SK-N-SH treated with all-trans-retinoic acid at 6 μM for 48 hours (cell line): ENCODE measurements at regions not wholly inside any gene's neighbourhood (a gene's known extent, or its start where the extent isn't known, plus 50 kb on each side); places are given as distances from the start of the nearest gene placed in this dataset.

Experiments
- ATAC-seq: fragments of 200-7000 bp; cut with Tn5 transposase; 3 replicates; pipeline ENCODE4 v1.9.1; 2020; ENCODE audit warnings: mild to moderate bottlenecking, moderate library complexity
- ARNTL ChIP-seq: fragments of 450-650 bp; formaldehyde crosslinking; IDR thresholded peaks from 2 replicates; pipeline ENCODE4 v1.5.0; 2020; ENCODE audit warnings: low read depth, mild to moderate bottlenecking, moderate library complexity, borderline replicate concordance
- BACH2 ChIP-seq: fragments of 250-450 bp; sonication (Bioruptor Pico); IDR thresholded peaks from 2 replicates; pipeline ENCODE4 v1.9.0; 2021; ENCODE audit warnings: mild to moderate bottlenecking, borderline replicate concordance
- CSDC2 ChIP-seq: fragments of 250-450 bp; sonication (Bioruptor Pico); IDR thresholded peaks from 2 replicates; pipeline ENCODE4 v1.5.0; 2020; ENCODE audit warnings: mild to moderate bottlenecking, moderate library complexity
- CSRNP3 ChIP-seq: fragments of 250-450 bp; sonication (Bioruptor Pico); IDR thresholded peaks from 2 replicates; pipeline ENCODE4 v1.5.1; 2021; ENCODE audit warnings: mild to moderate bottlenecking, moderate library complexity
- ESRRG ChIP-seq: fragments of 250-450 bp; sonication (Bioruptor Pico); IDR thresholded peaks from 2 replicates; pipeline ENCODE4 v1.6.1; 2021; ENCODE audit warnings: mild to moderate bottlenecking
- GLIS3 ChIP-seq: fragments of 250-450 bp; sonication (Bioruptor Pico); IDR thresholded peaks from 2 replicates; pipeline ENCODE4 v1.5.0; 2020; ENCODE audit warnings: mild to moderate bottlenecking, moderate library complexity
- ISL1 ChIP-seq: fragments of 250-450 bp; sonication (Bioruptor Pico); IDR thresholded peaks from 2 replicates; pipeline ENCODE4 v2.1.2; 2022; ENCODE audit warnings: mild to moderate bottlenecking, moderate library complexity
- OSR1 ChIP-seq: fragments of 250-450 bp; sonication (Bioruptor Pico); IDR thresholded peaks from 2 replicates; pipeline ENCODE4 v1.8.0; 2022; ENCODE audit warnings: moderate library complexity, mild to moderate bottlenecking, inconsistent platforms
- PATZ1 ChIP-seq: fragments of 250-450 bp; sonication (Bioruptor Pico); IDR thresholded peaks from 2 replicates; pipeline ENCODE4 v1.8.0; 2020; ENCODE audit warnings: mild to moderate bottlenecking, moderate library complexity, borderline replicate concordance
- PPARA ChIP-seq: fragments of 250-450 bp; sonication (Bioruptor Pico); IDR thresholded peaks from 2 replicates; pipeline ENCODE4 v1.5.0; 2020; ENCODE audit warnings: mild to moderate bottlenecking, borderline replicate concordance
- RARB ChIP-seq: fragments of 250-450 bp; sonication (Bioruptor Pico); IDR thresholded peaks from 2 replicates; pipeline ENCODE4 v1.8.0; 2021; ENCODE audit warnings: mild to moderate bottlenecking, moderate library complexity
- SNAI2 ChIP-seq: fragments of 250-450 bp; sonication (Bioruptor Pico); IDR thresholded peaks from 2 replicates; pipeline ENCODE4 v1.5.0; 2020; ENCODE audit warnings: mild to moderate bottlenecking, moderate library complexity
- TCF4 ChIP-seq: fragments of 250-450 bp; sonication (Bioruptor Pico); IDR thresholded peaks from 2 replicates; pipeline ENCODE4 v1.8.0; 2021; ENCODE audit warnings: mild to moderate bottlenecking, moderate library complexity, borderline replicate concordance
- TOX ChIP-seq: fragments of 250-450 bp; sonication (Bioruptor Pico); IDR thresholded peaks from 2 replicates; pipeline ENCODE4 v1.8.0; 2021; ENCODE audit warnings: mild to moderate bottlenecking, moderate library complexity, borderline replicate concordance
- TSHZ2 ChIP-seq: fragments of 250-450 bp; sonication (Bioruptor Pico); IDR thresholded peaks from 2 replicates; pipeline ENCODE4 v1.5.0; 2020; ENCODE audit warnings: mild to moderate bottlenecking, moderate library complexity
- ZC3H10 ChIP-seq: fragments of 250-450 bp; sonication (Bioruptor Pico); IDR thresholded peaks from 2 replicates; pipeline ENCODE4 v1.5.1; 2021; ENCODE audit warnings: mild to moderate bottlenecking, moderate library complexity
- ZFP3 ChIP-seq: fragments of 250-450 bp; sonication (Bioruptor Pico); IDR thresholded peaks from 2 replicates; pipeline ENCODE4 v1.5.0; 2020; ENCODE audit warnings: mild to moderate bottlenecking, moderate library complexity
- ZFP30 ChIP-seq: fragments of 450-650 bp; formaldehyde crosslinking; IDR thresholded peaks from 2 replicates; pipeline ENCODE4 v1.5.0; 2022; ENCODE audit warnings: mild to moderate bottlenecking, moderate library complexity
- ZNF565 ChIP-seq: fragments of 450-650 bp; formaldehyde crosslinking; conservative IDR thresholded peaks from 2 replicates; pipeline ENCODE4 v1.5.0; 2020; ENCODE audit warnings: low read depth, mild to moderate bottlenecking, moderate library complexity
- ZNF70 ChIP-seq: fragments of 450-650 bp; formaldehyde crosslinking; IDR thresholded peaks from 2 replicates; pipeline ENCODE4 v1.5.0; 2020; ENCODE audit warnings: mild to moderate bottlenecking, moderate library complexity

- TF ChIP-seq TCF4 (CRISPR knock-in tag) (no peak), ARNTL (CRISPR knock-in tag) (no peak), GLIS3 (CRISPR knock-in tag) (no peak), TOX (CRISPR knock-in tag) (no peak), PATZ1 (CRISPR knock-in tag) (no peak), RARB (CRISPR knock-in tag) (no peak), ISL1 (CRISPR knock-in tag) (no peak), CSRNP3 (no peak), ZFP30 (CRISPR knock-in tag) (no peak), TSHZ2 (CRISPR knock-in tag) (no peak), ZNF70 (CRISPR knock-in tag) (no peak), ZFP3 (no peak)
- ATAC-seq: no peak
Observed at GRCh38 chr10:23723796-23724195, 284.9 kb downstream of the OTUD1 start.

GRCh38 chr10:23725548-23725947 is 286.7 kb downstream of the OTUD1 start:
- ATAC-seq: no peak
- TF ChIP-seq ISL1 (CRISPR knock-in tag) (no peak), ZFP30 (CRISPR knock-in tag) (no peak), OSR1 (CRISPR knock-in tag) (no peak), TSHZ2 (CRISPR knock-in tag) (no peak), ARNTL (CRISPR knock-in tag) (no peak), TOX (CRISPR knock-in tag) (no peak), ESRRG (no peak)

- ATAC-seq: no peak
- TF ChIP-seq ZNF70 (CRISPR knock-in tag) (no peak), ZNF565 (CRISPR knock-in tag) (no peak), RARB (CRISPR knock-in tag) (no peak), ZFP30 (CRISPR knock-in tag) (no peak), OSR1 (CRISPR knock-in tag) (no peak)
Observed at GRCh38 chr10:23742368-23742767, 303.5 kb downstream of the OTUD1 start.

- no peak for ATAC-seq
- TF ChIP-seq ZNF565 (CRISPR knock-in tag) (no peak), CSRNP3 (no peak), ESRRG (no peak), ZFP30 (CRISPR knock-in tag) (no peak), ARNTL (CRISPR knock-in tag) (no peak), CSDC2 (CRISPR knock-in tag) (no peak), SNAI2 (CRISPR knock-in tag) (no peak), BACH2 (CRISPR knock-in tag) (no peak), ZNF70 (CRISPR knock-in tag) (no peak), ISL1 (CRISPR knock-in tag) (no peak), RARB (CRISPR knock-in tag) (no peak), TOX (CRISPR knock-in tag) (no peak), ZC3H10 (CRISPR knock-in tag) (no peak), PPARA (CRISPR knock-in tag) (no peak), ZFP3 (no peak), PATZ1 (CRISPR knock-in tag) (no peak), GLIS3 (CRISPR knock-in tag) (no peak)
Observed at GRCh38 chr10:23742807-23743206, 303.9 kb downstream of the OTUD1 start.
